HG03342 (cell line): ENCODE measurements at regions not wholly inside any gene's neighbourhood (a gene's known extent, or its start where the extent isn't known, plus 50 kb on each side); places are given as distances from the start of the nearest gene placed in this dataset.
A peak's percentile ranks its signal among the peaks of the same experiment; 100 is the strongest.
"Not testable (repeated sequence)": the region's sequence is repeated elsewhere in the genome, so short reads cannot be mapped to it uniquely, and the experiment has no call there.

Experiments
- ATAC-seq: cut with Tn5 transposase; IDR thresholded peaks from one replicate; pipeline ENCODE4 v1.9.1; 2021; ENCODE audit warnings: mild to moderate bottlenecking, moderate library complexity; ENCODE audit not compliant: unreplicated experiment

DNA sequence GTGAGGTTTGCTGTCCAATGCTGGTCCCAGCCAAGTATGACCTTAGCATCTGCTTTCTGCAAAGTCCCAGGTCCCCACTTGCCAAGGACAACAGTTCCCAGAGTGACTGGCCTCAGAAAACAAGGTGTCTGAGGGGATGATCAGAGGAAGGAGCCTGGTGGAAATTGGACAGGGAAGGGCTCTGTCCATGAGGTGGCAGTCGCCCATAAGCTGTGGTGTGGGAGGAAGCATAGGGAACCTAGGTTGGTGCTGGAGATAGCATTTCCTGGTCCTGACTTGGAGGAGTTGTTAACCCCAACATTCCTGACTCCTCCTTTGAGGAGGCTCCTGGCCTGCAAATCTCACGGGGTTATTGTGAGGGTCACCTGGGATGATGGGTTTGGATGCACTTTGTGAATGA, 77.8 kb downstream of the LIMS4 start:
- not testable (repeated sequence) for ATAC-seq

DNA sequence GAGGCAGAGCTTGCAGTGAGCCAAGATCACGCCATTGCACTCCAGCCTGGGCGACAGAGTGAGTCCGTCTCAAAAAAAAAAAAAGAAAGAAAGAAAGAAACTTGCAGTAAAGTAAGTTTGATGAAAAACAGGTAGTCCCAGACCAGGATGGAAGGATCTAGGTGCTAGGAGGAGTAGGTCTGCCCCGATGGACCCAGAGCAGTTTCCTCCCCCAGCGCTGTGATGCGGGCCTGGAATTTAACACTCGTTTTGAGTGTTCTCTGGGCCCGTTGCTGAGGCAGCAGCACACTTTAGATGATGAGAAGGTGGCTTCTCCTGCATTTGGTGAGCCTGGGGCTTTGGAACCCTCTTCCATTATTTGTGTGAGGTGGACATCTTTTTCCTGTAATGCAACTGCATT, 80.2 kb downstream of the LIMS4 start:
- ATAC-seq, result not testable (repeated sequence)

GRCh38 chr2:110391035-110391418, 81.6 kb downstream of the LIMS4 start:
- not testable (repeated sequence) for ATAC-seq

- ATAC-seq, result not testable (repeated sequence)
Measured at GRCh38 chr2:110390351-110391034, 82.1 kb downstream of the LIMS4 start.

GRCh38 chr2:110387044-110387443, 85.6 kb downstream of the LIMS4 start:
- not testable (repeated sequence) for ATAC-seq

DNA sequence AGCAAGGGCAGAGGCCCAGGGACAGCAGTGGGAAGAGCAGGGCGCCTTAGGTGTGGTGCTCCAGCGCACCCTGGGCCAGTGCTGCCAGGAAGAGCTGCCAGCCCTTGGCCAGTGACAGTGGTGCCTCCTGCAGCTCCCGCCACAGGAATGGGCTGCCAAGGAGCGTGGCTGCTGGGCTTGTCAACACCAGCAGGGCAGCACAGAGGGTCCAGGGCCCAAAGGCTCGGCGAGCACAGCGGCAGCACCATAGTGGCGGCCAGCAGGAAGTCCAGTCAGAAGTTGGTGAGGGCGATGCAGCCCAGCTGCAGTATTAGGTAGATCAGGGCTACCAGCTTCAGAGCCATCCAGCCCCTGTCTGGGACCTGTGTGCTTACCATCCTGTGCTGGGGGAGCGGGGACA, 86.1 kb downstream of the LIMS4 start:
- not testable (repeated sequence) for ATAC-seq

- not testable (repeated sequence) for ATAC-seq
Measured at GRCh38 chr2:110384736-110385119, 87.9 kb downstream of the LIMS4 start.

- ATAC-seq, result not testable (repeated sequence)
Measured at GRCh38 chr2:110384109-110384735, 88.4 kb downstream of the LIMS4 start.

DNA sequence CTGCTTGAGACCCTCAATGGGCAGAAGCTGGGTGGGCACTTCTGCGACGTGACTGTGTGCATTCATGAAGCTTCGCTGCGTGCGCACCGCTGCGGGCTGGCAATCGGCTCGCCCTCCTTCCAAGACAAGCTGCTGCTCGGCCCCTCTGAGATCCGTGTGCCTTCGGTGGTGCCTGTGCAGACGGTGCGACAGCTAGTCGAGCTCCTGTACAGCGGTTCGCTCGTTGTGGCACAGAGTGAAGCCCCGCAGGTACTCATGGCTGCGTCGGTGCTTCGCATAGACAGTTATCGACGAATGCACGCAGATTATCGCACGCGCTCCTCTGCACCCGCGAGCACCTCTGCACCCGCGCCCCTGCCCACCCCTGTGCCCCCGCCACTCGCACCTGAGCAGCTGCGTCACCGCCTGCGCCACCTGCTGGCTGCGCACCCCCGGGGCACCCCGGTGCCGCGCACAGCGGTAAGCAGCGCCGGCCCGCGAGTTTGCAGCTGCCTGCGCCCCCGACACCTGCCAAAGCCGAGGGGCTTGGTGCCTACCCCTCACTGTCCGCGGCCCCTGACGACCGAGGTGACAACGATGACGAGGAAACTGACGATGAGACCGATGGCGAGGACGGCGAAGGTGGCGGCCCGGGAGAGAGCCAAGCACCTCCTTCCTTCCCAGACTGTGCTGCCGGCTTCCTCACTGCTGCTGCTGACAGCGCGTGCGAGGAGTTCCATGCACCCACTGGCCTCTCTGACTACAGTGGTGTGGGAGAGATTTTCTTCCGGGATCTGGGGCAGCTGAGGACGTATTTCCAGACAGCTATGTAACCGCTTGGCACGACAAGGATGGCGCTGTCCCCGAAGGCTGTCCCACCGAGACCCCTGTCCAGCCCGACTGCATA, 89.2 kb downstream of the LIMS4 start:
- peak; percentile 49 for ATAC-seq

DNA sequence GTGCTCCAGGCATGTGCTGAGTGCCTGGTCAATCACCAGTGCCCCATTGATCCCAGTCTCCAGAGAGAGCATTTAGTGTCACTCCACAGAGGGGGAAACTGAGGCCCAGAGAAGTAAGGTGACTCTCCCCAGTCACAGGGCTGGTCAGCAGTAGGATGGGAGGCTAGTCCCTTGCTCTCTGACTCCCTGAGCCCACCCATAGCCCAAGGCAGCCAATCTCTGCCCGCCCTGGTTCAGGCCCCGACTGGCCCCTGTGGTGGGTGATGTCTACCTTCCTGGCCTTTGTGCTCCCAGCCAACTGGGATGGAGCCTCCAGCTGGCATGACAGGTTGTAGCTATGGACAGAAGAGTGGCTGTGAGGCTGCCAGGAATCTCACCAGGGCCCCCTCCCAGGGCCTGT, 99.1 kb downstream of the LIMS4 start:
- ATAC-seq, result not testable (repeated sequence)

DNA sequence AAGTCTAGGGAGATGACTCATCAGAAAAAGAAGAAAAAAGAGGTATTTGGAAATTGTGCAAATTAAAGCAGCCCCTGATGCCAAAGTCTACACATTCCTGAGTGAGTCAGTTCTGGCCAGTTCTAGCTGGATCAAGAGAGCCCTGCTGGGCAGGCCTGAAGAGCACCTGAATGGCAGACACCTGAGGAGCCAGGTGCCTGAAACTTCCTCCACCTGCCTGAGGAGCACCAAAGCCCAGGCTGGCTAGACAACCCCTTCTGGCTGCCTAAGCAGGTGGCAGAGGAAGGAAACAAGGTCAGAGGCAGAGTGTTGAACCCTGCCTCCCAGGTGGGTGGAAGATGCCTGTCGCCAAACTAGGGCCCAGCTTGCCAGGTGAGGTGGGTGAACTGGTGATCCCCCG, 101.0 kb downstream of the LIMS4 start:
- not testable (repeated sequence) for ATAC-seq

GRCh38 chr2:110357616-110358015, 115.0 kb downstream of the LIMS4 start:
- ATAC-seq, result not testable (repeated sequence)

DNA sequence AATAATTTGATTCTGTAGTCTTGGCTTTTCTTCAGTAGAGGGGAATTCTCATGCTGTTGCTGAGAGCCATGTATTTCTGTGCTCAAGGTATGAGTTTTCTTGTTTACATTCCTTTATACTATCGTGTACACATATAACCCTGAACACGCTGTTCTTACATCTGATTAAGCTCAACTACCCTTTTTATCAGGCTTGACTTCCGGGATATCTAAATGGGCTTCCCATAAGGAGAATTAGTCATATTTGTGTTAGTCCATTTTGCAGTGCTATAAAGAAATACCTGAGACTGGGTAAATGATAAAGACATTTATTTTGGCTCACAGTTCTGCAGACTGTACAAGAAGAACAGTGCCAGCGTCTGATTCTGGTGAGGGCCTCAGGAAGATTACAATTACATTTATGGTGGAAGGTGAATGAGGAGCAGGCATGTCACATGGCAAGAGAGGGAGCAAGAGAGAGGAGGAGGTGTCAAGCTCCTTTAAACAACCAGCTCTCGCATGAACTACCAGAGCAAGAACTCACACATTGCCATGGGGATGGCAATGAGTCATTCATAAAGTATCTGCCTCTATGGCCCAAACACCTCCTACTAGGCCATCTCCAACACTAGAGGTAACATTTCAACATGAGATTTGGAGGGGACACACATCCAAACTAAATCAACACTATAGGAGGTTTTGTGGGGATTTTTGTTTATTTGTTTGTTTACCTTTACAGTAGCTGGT, 118.2 kb downstream of the LIMS4 start:
- not testable (repeated sequence) for ATAC-seq

DNA sequence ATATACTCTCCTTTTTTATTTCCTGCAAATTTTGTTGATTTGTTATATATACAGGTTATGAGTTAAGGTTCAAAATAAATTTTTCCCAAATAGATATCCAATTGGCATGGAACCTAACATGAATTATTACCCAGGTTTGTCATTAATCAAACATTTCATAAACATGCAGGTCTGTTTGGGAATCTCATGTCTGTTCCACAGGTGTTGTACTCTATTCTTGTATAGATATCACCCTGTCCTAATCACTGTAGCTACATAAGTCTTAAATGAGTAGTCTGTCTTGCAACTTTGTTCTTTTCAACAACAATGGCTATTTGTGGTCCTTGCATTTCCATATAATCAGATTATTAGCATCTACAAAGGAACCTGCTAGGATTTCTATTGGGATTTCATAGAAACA, 121.9 kb downstream of the LIMS4 start:
- not testable (repeated sequence) for ATAC-seq

DNA sequence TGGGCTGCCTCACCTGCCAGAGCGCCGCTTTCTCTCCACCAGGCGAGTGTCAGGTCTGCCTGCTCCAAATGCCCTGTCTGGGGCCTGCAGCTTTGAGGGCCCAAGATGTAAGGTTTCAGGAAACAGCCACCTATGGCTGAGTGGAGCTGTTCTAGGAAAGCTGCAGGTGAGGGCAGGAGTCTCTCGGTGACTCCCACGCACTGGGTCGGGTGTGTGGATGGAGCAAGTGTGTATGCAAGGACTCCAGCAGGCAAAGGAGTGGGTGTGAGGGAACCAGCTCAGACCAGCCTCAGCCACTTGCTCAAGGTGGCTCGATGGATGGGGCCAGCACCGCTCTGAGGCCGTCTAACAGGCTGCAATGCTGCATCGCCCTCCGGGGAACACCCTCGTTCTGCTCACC, 123.7 kb downstream of the LIMS4 start:
- not testable (repeated sequence) for ATAC-seq

- ATAC-seq, result not testable (repeated sequence)
Measured at GRCh38 chr2:110344405-110345035, 128.1 kb downstream of the LIMS4 start.

GRCh38 chr2:110342077-110342476, 129.7 kb upstream of the MTLN start:
- not testable (repeated sequence) for ATAC-seq

DNA sequence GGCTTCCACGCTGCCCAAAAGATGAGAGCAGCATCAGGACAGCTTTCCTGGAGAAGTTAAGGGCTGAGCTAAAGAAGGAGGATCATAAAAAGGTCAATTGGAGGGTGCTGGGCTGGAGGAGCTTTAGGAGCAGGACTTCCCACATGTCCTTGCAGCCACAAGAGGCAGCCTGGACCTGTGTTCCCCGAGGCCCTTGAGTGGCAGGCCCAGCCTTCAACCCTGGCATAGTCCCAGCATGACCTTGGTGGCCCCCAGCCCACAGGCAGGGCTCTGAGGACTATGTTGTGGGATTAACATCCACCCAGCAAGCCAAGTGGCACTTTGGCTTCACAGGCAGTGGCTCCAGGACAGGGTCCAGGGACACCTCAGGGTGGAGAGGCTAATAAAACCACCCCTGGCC, 126.8 kb upstream of the MTLN start:
- not testable (repeated sequence) for ATAC-seq

- not testable (repeated sequence) for ATAC-seq
Measured at GRCh38 chr2:110338277-110339003, 126.1 kb upstream of the MTLN start.

GRCh38 chr2:110336071-110336470, 123.7 kb upstream of the MTLN start:
- not testable (repeated sequence) for ATAC-seq
